Head of caudate nucleus (tissue), 42 donors: ENCODE measurements at regions not wholly inside any gene's neighbourhood (a gene's known extent, or its start where the extent isn't known, plus 50 kb on each side); places are given as distances from the start of the nearest gene placed in this dataset.
"Not testable (repeated sequence)": the region's sequence is repeated elsewhere in the genome, so short reads cannot be mapped to it uniquely, and the experiment has no call there.

Source experiments
- DNase-seq, 42 donors: peaks; one replicate each; pipeline versions ENCODE4 v3.0.0 to v3.0.0-alpha.2; 2020 to 2021; ENCODE audit warnings: mixed read lengths in 7 of 42
- intact Hi-C: fragments of 100-400 bp; cut with DNase I; formaldehyde crosslinking; loops from one replicate; pipeline ENCODE4 v1.15.0; 2022

GRCh38 chr18:60090170-60090569 is 190.4 kb downstream of the PMAIP1 start:
- DNase-seq: peak in 5 of 42 donors; percentile 12 to 44 (median 21)
- intact Hi-C loops: no loop called here

DNA sequence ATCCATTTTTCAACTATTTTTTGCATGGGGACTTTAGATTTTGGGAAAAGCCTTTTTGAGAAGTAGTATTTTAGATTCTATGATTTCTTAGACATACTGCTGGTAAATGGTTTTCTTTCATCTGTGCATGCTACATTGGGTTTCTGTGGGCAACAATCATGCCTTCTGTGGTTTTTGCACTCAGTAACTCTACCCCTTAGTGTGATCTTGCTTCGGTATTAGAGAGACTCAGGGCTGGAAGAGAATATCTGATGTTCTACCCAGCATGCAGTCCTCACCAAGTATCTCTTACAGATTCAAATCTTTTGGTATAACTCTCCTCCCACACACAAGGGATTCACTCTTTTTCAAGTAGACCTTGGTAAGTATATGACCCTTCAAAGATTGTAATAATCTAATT is 183.0 kb downstream of the PMAIP1 start:
- intact Hi-C loops: no loop called here
- no peak for DNase-seq

- intact Hi-C loops: no loop called here
- DNase-seq: no peak
These were observed 182.5 kb downstream of the PMAIP1 start for GRCh38 chr18:60082282-60082681.

DNA sequence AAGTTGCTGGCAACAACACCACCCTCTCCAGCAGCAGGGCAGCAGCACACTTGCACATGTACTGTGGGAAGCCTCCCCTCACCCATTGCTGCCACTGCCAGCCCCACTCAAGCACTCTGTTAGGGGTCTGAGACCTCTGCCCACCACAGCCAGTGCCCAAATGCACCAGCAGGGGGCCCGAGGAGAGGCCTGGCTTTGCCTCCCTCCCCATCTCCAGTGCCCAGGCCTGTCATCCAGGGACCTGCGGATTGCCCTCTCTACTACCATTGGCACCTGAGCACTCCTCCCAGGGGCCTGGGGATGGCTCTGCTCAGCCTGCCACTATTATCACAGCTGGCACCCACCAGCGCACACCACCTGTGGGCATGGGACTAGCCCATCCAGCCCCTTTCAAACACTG is 175.7 kb downstream of the PMAIP1 start:
- no peak for DNase-seq
- intact Hi-C loops: no loop called here

DNA sequence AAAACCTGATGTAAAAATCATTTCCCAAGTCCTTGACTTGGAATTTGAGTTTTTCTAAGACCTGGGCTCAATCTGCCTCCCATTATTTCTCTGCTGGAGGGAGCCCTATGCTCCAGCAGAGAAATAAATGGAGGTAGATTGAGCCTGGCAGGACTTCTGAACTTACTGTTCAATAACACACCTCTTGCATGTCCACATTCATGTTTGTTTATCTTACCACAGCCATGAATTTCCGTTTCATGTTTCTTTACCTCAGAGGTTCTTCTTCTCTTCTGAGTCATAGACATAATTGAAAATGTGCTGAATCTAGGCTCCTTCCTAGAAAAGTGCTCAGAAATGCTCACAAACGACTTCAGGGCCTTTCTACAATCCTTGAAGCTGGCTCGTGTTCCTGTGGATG is 170.8 kb downstream of the PMAIP1 start:
- intact Hi-C loops: no loop called here
- no peak for DNase-seq

DNA sequence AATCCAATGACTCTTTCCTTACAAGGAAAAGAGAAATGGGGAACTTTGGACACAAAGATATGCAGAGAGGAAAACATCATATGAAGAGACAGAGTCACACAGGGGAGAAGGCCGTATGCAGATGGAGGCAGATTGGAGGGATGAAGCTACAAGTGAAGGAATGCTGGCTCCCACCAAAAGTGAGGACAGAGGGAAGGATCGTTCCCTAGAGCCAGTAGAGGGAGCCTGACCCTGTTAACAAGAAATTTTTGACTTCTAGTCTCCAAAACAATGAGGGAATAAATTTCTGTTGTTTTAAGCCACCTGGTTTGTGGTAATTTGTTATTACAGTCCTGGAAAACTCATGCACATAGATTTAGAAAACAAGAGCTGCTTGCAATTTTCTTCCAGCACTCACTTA is 169.3 kb downstream of the PMAIP1 start:
- DNase-seq: no peak
- intact Hi-C loops: no loop called here

DNA sequence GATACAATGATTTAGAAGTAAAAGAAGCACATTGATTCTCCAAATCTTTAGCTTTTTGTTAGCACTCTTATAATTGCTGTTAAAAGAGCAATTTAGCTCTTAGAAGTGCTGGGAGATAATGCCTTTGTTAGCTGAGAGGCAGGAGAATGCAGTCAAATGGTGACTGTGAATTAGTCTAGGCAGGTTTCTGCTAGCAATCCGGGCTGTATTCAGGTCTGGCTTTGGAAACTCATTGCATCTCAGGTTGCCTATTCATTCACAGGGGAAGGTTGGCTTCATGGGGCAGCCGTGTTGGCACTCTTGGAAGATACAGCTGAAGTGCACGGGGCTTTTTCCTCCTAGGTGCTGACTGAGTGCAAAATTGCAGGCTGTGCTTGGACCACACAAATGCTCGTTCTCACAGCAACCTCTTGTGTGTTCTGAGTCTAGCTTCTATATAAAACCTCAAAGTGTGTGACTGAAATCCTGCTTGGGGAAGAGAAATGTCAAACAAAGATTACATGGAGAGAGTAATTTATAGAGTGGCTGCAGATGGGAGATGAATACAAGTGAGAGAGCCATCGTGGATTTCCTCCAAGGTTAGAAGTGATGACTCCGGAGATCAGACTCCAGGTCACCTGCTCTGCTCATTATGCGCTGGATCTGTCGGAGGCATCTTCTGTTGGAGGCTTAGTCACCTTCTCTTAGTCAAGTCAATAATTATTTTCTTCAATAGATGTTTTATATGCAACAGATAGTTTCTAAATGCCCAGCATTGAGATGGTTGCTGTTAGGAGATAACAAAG is 167.8 kb downstream of the PMAIP1 start:
- intact Hi-C loops: no loop called here
- DNase-seq: no peak

GRCh38 chr18:60066219-60066975 is 166.6 kb downstream of the PMAIP1 start:
- intact Hi-C loops: no loop called here
- DNase-seq: no peak

GRCh38 chr18:60064271-60064670 is 164.5 kb downstream of the PMAIP1 start:
- no peak for DNase-seq
- intact Hi-C loops: no loop called here

DNA sequence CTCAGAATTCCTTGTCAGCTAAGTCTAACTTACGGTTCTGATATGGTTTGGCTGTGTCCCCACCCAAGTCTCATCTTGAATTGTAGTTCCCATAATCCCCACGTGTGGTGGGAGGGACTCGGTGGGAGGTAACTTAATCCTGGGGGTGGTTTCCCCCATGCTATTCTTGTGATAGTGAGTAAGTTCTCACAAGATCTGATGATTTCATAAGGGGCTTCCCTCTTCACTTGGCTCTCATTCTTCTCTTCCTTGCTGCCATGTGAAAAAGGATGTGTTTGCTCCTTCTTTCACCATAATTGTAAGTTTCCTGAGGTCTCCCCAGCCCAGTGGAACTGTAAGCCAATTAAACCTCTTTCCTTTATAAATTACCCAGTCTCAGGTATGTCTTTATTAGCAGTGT is 163.0 kb downstream of the PMAIP1 start:
- intact Hi-C loops, DNase-seq: not testable (repeated sequence)

- intact Hi-C loops: no loop called here
These were observed 162.6 kb downstream of the PMAIP1 start for GRCh38 chr18:60062396-60062795.

DNA sequence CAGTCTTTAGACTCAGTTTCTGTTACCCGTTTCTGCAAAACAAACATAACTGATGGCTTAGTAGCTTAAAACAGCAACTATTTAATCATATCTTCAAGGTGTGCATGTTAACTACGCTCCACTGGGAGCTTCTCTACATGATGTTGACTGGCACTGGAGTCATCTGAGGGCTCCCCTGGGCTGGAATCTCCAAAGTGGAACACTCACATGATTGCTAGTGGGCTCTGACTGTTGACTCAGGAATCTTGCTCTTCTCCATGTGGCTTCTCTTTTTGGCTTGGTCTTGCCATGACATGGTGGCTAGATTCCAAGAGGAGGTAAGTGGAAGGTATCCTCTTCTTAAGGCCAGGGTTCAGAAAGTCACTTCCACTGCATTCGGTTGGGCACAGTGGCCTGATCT is 160.8 kb downstream of the PMAIP1 start:
- no peak for DNase-seq
- intact Hi-C loops: no loop called here

More at GRCh38 chr18:60062396-60062795, 162.6 kb downstream of the PMAIP1 start:
- no peak for DNase-seq

- DNase-seq: no peak
- intact Hi-C loops: no loop called here
These were observed 160.2 kb downstream of the PMAIP1 start for GRCh38 chr18:60060026-60060425.

DNA sequence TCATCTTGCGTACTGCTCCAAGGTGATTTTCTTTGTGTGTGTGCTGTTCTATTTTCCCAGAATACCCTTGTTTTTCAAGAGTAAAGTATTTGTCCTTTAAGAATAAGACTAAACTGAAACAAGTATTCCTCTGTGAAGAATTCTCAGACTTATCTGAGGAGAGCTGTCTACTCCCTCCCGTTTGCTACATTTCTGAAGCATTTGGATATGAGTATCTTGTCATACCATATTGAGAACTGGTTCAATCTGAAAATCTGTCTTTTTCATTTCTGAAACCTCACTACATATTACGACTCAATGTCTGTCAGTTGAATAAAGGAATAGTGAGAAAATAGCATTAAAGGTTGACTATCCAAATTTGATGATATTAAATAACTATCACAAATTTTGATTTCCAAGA is 159.4 kb downstream of the PMAIP1 start:
- intact Hi-C loops: no loop called here
- no peak for DNase-seq

GRCh38 chr18:60053747-60054304 is 154.0 kb downstream of the PMAIP1 start:
- intact Hi-C loops: no loop called here
- DNase-seq: peak in 1 of 42 donors; percentile 37

GRCh38 chr18:60050821-60051220 is 151.0 kb downstream of the PMAIP1 start:
- no peak for DNase-seq
- intact Hi-C loops: no loop called here

- no peak for DNase-seq
- intact Hi-C loops: no loop called here
These were observed 149.4 kb downstream of the PMAIP1 start for GRCh38 chr18:60049172-60049571.

GRCh38 chr18:60047556-60047955 is 147.8 kb downstream of the PMAIP1 start:
- intact Hi-C loops: no loop called here
- DNase-seq: no peak

GRCh38 chr18:60044290-60045006 is 144.7 kb downstream of the PMAIP1 start:
- DNase-seq: no peak
- intact Hi-C loops: no loop called here

- no peak for DNase-seq
- intact Hi-C loops: no loop called here
These were observed 141.2 kb downstream of the PMAIP1 start for GRCh38 chr18:60040971-60041370.
